ENCODE measurements at regions not wholly inside any gene's neighbourhood (a gene's known extent, or its start where the extent isn't known, plus 50 kb on each side); places are given as distances from the start of the nearest gene placed in this dataset.

DNA sequence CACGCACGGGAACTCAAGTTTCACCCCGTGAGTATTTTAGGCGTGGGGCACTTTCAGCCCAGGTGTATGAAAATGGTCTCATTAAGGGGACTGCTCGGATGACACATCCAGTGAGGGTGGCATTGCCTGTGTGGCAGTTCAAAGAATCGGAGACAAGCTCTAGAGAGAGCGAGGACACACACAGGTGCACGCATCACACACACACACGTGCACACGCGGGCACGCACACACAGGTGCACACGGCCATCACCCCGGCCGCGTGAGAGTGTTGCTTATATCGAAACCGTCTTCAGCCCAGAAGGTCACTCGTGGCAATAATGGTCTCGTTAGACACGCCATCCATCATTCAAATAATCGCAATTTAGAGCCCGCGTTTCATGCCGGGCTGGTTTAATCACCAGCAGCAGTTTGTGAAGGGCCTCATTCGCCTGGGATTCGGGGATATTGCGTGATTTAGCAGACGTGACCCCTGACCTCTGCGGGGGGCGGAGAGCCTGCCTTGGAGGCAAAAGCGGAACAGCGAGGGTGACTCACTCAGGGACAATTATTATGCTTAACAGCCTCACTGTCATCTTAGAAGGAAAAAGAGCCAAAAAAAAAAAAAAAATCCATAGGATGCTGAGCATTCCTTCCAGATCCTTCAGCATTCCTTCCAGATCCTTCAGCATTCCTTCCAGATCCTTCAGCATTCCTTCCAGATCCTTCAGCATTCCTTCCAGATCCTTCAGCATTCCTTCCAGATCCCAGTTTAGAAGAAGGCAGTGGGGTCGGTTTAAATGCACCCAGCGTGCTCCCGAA lies 89.4 kb upstream of the PPP2R3B start:
- WGBS, result 84% methylated on average over 36 of the region's 36 CpGs
- Histone ChIP-seq H3K27ac (no peak overlapping the region), H3K4me3 (no peak overlapping the region), H3K4me1 (no peaks in the 10 kb centered on the region), H3K9me3 (peaks cover 7% of the 10 kb centered on the region), H3K36me3 (no peaks in the 10 kb centered on the region), H3K27me3 (no peaks in the 10 kb centered on the region)
- no peak for DNase-seq (ENCODE audit: low spot score in 2 of 2)
- TF ChIP-seq EP300 (IDR thresholded peaks at IDR 0.05), result no peak
- TF ChIP-seq, protein P1, sequence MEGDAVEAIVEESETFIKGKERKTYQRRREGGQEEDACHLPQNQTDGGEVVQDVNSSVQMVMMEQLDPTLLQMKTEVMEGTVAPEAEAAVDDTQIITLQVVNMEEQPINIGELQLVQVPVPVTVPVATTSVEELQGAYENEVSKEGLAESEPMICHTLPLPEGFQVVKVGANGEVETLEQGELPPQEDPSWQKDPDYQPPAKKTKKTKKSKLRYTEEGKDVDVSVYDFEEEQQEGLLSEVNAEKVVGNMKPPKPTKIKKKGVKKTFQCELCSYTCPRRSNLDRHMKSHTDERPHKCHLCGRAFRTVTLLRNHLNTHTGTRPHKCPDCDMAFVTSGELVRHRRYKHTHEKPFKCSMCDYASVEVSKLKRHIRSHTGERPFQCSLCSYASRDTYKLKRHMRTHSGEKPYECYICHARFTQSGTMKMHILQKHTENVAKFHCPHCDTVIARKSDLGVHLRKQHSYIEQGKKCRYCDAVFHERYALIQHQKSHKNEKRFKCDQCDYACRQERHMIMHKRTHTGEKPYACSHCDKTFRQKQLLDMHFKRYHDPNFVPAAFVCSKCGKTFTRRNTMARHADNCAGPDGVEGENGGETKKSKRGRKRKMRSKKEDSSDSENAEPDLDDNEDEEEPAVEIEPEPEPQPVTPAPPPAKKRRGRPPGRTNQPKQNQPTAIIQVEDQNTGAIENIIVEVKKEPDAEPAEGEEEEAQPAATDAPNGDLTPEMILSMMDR (IDR thresholded peaks at IDR 0.05), result no peak
- no peak for TF ChIP-seq POLR2A (IDR thresholded peaks at IDR 0.05)
- no peak for TF ChIP-seq POLR2AphosphoS5 (IDR thresholded peaks at IDR 0.05)

DNA sequence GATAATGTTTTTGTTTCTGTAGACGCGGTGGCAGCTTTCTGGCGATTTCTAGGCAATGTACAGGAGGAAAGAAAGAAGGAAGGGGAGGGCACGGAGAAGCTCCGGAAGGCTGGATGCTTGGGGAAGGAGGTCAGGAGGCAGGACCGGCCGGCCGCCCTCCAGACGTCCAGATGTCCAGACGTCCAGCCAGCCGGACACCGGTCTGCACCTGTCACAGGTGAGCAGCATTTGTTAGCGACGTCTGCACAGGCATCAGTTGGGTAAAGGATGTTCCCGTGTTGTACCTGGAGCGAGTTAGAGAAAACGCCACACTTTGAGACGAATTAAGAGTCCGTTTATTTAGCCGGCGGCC lies 90.0 kb upstream of the PPP2R3B start:
- H3K4me1 ChIP-seq, result no peaks in the 10 kb centered on the region
- WGBS, result 87% methylated on average over 21 of the region's 21 CpGs

DNA sequence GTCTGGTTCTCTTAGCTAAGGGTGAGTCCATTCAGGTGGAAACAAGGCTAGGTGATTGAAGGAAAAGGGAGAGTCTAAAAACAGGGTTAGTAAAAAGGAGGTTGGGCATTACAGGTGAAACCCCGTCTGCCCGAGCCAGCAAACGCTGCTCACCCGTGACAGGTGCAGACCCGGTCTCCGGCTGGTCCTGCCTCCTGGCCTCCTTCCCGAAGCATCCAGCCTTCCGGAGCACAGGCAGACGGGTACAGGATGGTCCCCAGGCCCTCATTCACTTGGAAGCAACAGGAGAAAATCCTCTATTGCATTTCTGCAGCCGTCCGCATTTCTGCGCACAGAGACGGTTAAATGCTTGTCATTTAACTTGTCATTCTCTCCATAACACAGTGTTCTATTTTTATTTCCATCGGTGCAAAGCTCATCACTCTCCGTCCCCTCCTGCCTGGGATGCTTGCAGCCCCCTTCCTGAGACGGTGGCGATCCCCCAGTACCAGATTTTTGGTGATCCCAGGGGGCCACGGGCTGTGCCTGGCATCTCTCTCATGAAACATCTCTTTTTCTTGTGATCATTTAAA lies 90.8 kb upstream of the PPP2R3B start:
- H3K9me3 ChIP-seq, result peaks cover 6% of the 10 kb centered on the region
- no peaks in the 10 kb centered on the region for H3K4me1 ChIP-seq
- no peak overlapping the region for H3K27ac ChIP-seq
- no peak for TF ChIP-seq POLR2A (IDR thresholded peaks at IDR 0.05)
- no peak for TF ChIP-seq POLR2AphosphoS5 (IDR thresholded peaks at IDR 0.05)
- TF ChIP-seq, protein P1 (IDR thresholded peaks at IDR 0.05), result no peak
- TF ChIP-seq EP300 (IDR thresholded peaks at IDR 0.05), result no peak
- peak in 1 of 2 donors; percentile 54 for DNase-seq (ENCODE audit: low spot score in 2 of 2)
- H3K4me3 ChIP-seq, result no peak overlapping the region
- H3K27me3 ChIP-seq, result no peaks in the 10 kb centered on the region
- no peaks in the 10 kb centered on the region for H3K36me3 ChIP-seq
- 81% methylated on average over 18 of the region's 18 CpGs for WGBS

More for the DNA sequence above, 90.0 kb upstream of the PPP2R3B start:
- Histone ChIP-seq H3K9me3 (peaks cover 7% of the 10 kb centered on the region), H3K4me3 (no peak overlapping the region), H3K27me3 (no peaks in the 10 kb centered on the region), H3K36me3 (no peaks in the 10 kb centered on the region), H3K27ac (no peak overlapping the region)
- TF ChIP-seq POLR2A (IDR thresholded peaks at IDR 0.05), result no peak
- TF ChIP-seq, protein P1 (IDR thresholded peaks at IDR 0.05), result no peak
- no peak for TF ChIP-seq POLR2AphosphoS5 (IDR thresholded peaks at IDR 0.05)
- TF ChIP-seq EP300 (IDR thresholded peaks at IDR 0.05), result no peak
- DNase-seq (ENCODE audit: low spot score in 2 of 2), result peak in 1 of 2 donors; percentile 52

DNA sequence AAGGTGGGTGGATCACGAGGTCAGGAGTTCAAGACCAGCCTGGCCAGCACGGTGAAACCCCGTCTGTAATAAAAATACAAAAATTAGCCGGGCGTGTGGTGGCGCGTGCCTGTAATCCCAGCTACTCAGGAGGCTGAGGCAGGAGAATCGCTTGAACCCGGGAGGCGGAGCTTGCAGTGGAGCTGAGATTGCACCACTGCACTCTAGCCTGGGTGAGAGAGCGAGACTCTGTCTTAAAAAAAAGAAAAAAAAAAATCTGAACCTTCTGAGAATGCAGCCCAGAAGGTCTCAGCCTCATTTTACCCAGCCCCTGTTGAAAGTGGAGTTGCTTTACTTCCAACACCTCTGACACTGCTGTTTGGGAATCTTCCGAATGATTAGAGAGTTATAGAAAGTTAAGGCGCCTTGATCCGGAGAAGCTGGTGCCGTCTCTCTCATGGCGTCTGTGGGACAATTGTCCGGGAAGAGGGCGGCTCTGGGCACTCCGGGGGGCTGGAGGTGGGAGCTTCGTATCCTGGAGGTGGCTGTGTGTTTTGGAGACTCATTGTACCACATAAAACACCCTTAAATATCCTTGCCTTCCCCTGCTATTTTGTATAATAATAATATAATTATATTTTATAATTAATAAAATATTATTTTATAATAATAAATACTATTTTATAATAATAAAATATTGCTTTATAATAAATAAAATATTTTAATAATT lies 92.7 kb upstream of the PPP2R3B start:
- H3K27me3 ChIP-seq, result no peaks in the 10 kb centered on the region
- H3K36me3 ChIP-seq, result no peaks in the 10 kb centered on the region
- no peak for DNase-seq (ENCODE audit: low spot score in 2 of 2)
- H3K4me3 ChIP-seq, result no peak overlapping the region
- no peaks in the 10 kb centered on the region for H3K4me1 ChIP-seq
- 94% methylated on average over 20 of the region's 20 CpGs for WGBS
- TF ChIP-seq POLR2AphosphoS5 (IDR thresholded peaks at IDR 0.05), result no peak
- TF ChIP-seq, protein P1 (IDR thresholded peaks at IDR 0.05), result no peak
- no peak for TF ChIP-seq POLR2A (IDR thresholded peaks at IDR 0.05)
- TF ChIP-seq EP300 (IDR thresholded peaks at IDR 0.05), result no peak
- no peaks in the 10 kb centered on the region for H3K9me3 ChIP-seq
- H3K27ac ChIP-seq, result no peak overlapping the region

DNA sequence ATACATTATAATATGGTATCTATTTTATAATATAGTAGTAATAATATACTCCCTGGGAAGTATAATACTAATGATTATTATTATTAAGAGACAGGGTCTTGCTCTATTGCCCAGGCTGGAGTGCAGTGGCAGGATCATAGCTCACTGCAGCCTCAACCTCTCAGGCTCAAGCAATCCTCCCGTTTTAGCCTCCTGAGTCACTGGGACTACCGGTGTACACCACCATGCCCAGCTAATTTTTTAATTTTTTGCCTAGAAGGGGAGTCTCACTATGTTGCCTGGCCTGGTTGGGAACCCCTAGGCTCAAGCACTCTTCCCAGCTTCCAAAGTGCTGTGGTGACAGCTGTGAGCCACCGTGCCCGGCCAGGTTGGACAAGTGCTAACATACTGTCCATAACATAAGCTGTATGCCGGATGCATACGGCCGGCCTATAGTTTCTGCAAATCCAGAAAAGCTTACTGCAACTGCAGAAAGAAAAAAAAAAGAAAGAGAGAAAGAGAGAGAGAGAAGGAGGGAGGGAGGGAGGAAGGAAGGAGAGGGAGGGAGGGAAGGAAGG lies 94.2 kb upstream of the PPP2R3B start:
- TF ChIP-seq EP300 (IDR thresholded peaks at IDR 0.05), result no peak
- DNase-seq (ENCODE audit: low spot score in 2 of 2), result no peak
- WGBS, result 91% methylated on average over 7 of the region's 7 CpGs

More for the DNA sequence above, 94.2 kb upstream of the PPP2R3B start:
- Histone ChIP-seq H3K36me3 (no peaks in the 10 kb centered on the region), H3K27ac (no peak overlapping the region), H3K4me1 (no peaks in the 10 kb centered on the region), H3K9me3 (no peaks in the 10 kb centered on the region), H3K27me3 (no peaks in the 10 kb centered on the region), H3K4me3 (no peak overlapping the region)
